ENCODE measurements at regions not wholly inside any gene's neighbourhood (a gene's known extent, or its start where the extent isn't known, plus 50 kb on each side); places are given as distances from the start of the nearest gene placed in this dataset.

DNA sequence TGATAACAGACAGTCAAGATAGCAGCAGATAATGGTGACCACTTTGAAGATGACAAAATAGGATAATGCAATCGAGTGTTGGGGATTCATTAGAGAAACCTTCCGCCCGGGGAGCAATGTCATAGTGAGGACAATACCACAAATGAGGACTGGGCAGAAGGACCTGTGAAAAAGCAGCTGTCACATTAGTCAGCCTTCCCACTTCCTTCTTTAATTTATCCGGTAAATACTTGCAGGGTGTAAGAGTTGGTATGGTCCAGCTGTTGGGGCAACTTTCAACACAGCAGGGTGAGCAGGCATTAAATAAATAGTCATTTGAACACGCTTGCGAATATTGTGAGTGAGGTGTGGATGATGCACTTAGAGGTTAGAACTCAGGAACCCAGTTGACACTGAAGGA, 132.5 kb upstream of the KIRREL3 start:
- no peak for DNase-seq (ENCODE audit: low spot score)

DNA sequence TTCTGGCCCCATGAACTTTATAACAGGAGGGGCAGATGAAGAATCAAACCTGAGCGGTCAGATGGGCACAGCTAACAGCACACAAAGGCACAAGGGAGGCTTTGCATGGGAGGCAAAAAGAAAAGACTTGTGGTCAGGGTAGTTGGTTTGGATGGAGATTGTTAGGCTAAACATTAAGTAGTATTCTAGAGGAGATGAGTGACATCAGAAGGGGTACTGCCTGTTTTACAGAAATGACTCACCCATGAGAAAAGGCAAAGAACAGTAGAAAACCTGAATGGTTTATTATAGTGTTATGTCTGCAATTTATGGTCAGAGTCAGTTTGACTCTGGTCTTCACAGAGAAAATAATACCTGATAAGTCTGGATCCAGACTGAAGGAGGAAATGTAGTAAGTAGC, 129.8 kb upstream of the KIRREL3 start:
- DNase-seq (ENCODE audit: low spot score): no peak

DNA sequence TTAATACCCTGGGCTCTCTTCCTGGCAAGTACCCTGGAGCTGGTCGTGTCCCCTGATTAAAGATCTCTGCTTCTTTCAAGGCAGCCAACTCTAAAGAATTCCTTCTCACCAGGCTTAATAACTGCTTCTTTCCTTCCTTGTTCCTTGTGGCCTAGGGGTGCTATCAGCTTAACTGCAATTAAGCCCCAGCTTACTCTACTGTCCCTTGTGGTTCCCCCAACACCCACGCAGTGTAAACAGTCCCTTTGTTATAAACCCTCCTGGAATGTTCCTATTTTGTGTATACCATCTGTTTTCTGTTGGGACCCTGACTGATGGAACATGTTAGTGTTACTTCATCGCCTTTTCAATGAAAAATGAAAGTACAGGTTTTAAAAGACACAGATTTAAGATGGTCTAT, 126.4 kb upstream of the KIRREL3 start:
- DNase-seq (ENCODE audit: low spot score): no peak

DNA sequence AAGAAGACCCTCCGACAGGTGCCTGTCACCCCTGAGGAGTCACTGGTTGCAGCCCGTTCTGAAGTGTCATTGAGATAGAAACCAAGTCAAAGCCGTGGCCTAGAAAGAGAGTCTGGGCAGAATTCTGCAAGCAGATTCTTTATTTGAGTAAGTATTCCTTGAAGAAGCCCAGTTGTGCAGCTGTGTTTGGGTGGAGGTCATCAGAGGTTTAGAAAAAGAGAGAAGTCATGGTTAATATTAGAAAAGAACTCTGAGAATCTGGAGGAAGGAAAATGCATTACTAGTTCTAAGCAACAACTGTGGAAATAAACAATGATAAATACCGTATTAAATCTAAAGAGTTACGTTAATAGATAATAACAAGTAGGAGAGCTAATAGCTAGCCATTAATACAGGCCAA, 118.8 kb upstream of the KIRREL3 start:
- no peak for DNase-seq (ENCODE audit: low spot score)

DNA sequence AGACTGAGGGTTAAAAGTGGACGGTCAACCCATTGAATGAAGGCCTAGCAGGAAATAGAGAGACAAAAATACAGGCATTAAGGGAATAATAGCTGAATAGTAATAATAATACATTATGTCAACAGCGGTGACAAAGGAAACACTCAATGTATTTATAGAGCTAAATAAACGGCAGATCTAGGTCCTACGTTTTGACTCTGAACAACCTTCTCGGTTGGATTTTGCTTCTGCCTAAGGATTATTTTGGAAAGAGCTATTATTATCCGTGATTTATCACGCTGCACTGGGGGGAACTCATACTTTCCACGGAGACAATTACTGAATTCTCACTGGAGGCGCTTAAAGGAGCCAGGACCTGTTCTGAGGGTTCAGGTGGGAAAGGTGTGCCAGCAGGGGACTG, 118.2 kb upstream of the KIRREL3 start:
- DNase-seq (ENCODE audit: low spot score): no peak

DNA sequence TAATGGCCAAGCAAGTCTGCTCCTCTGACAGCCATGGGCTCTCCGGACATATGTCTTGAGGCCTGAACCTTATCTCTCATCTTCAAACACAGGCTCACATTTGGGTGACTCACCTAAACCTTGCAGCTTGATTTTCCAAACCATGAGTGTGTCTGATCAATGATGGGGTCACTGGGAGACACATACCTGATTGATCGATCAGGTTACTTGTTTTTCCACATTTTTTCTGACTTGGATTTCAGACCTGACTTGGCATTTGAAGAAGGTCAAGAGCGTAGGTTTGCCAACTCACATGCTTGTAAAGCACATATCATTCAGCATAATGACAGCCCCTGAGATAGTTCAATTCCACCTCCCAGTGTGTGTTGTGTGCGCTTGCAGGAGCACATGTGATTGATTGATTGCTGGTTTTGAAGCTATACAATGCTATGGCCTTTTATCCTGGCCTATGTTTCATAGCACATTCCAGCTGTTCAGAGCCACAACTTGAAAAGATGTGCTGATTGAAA, 116.7 kb upstream of the KIRREL3 start:
- DNase-seq (ENCODE audit: low spot score): no peak

DNA sequence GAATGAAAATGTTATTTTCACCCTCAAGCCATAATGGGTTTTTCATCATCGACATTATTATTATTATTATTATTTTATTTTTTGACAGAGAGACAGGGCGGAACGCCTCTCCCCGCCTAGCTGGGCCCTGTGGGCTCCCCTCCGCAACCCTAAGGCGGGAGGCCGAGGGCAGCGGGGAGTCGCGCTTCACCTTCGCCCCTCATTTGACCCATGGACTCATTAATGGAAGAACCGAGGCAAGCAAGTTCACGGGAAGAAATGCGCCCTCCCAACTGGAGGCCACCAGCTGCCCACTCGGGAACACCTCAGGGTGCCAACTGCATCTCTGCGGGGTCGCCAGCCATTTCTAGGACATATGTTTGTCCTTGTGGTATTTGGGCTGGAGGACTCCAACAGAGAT, 115.3 kb upstream of the KIRREL3 start:
- no peak for DNase-seq (ENCODE audit: low spot score)

DNA sequence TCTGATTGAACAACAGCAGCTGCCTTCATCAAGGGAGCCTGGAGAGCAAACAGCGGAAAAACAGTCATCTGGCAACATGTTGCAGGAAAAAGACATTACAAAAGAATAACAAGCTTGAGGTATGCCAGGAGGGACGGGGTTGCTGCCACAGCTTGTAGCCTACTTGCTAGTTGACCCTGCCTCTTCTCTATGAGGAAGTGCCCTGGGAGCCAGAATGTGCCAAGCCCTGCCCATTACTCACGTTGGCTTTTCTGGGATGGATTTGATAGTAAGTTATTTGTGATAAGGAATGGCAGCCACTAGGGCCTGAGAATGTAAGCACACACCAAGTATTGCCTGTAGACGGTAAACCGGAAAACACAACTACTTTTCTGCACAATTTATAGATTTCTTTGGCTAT, 113.5 kb upstream of the KIRREL3 start:
- DNase-seq (ENCODE audit: low spot score): no peak

DNA sequence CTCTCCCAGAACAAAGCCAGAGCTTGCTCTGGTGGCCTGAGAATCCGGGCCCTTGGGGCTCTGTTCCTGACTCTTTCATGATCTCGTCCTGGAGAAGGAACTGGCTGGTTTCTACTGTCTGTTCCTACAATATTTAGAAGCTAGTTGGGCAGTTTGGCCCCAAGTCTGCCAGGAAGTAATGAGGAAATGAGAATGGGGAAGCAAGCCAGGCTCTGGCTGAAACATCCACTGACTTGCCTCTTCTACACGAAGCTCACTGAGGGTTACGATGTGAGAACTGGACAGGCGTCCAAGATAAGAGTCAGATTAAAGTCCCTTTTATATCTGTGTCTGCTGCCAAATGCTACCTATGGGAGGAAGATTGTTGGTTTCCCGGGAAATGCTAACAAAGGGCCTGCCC, 110.0 kb upstream of the KIRREL3 start:
- DNase-seq (ENCODE audit: low spot score): no peak

DNA sequence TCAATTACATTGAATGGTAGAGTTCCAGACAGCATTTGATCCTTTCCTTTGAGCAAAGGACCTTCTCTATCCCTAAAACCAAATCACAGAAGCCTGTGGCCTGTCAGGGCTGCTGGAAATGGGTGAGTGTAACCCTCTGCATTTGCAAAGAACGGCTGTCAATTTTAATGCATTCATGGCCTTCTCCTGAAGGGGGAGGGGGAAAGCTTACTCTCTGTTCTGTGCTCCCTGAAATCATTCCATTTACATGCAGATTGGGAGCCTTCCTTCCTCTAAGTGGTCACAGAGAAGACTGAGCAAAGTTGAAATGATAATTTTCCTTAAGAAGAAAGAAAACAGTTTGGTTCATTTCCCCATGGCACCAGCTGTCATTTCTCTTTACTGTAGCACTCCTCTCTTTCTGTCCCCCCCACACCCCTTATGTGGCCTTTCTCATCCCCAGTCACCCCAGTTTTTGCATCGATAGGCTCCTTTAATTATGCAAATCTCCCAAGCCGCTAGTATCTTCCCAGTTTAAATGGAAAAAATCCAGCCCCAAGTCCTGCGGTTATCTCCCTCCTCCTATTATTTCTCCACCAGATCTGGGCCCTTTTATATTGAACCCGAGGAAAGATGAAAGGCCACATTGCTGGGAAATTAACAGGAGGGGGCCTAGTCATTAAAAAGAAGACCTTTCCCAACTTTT, 109.4 kb upstream of the KIRREL3 start:
- no peak for DNase-seq (ENCODE audit: low spot score)

DNA sequence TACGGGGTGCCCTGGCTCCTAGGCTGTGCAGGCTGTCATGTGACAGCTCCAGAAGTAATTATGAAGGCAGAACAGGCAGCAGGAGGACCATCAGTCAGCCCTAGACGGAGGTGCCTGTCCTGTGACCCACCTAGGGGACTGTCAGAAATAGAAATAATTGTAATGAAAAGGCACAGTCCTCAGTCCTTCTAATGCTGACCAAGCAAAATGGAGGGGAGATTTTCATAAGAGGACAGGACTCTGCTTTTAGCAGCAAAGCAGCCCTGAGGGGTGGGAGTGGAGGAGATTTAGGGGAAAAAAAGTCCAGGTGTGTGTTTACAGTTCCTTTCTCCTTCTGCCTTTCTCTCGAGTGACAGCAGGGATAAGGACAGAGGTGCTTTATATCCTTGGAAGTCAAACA, 108.3 kb upstream of the KIRREL3 start:
- no peak for DNase-seq (ENCODE audit: low spot score)

DNA sequence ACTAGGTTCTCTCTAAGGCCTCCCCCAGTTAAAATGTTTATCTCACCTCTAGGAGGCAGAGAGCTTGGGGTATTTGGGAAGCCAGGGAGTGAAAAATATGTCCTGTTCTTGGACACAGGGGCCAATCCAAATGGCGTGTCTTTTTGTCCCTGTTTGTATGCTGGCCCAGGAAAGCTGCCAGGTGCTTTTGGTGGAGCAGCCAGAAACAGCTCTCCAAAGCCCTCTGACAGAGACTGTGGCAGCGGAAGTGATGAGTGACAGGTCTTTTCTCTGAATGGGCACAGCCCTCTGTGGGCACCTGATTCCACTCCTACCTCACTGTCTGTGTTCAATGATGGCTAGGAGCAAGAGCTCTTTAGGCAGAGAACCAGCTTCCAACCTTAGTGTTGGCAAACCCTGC, 106.4 kb upstream of the KIRREL3 start:
- no peak for DNase-seq (ENCODE audit: low spot score)

DNA sequence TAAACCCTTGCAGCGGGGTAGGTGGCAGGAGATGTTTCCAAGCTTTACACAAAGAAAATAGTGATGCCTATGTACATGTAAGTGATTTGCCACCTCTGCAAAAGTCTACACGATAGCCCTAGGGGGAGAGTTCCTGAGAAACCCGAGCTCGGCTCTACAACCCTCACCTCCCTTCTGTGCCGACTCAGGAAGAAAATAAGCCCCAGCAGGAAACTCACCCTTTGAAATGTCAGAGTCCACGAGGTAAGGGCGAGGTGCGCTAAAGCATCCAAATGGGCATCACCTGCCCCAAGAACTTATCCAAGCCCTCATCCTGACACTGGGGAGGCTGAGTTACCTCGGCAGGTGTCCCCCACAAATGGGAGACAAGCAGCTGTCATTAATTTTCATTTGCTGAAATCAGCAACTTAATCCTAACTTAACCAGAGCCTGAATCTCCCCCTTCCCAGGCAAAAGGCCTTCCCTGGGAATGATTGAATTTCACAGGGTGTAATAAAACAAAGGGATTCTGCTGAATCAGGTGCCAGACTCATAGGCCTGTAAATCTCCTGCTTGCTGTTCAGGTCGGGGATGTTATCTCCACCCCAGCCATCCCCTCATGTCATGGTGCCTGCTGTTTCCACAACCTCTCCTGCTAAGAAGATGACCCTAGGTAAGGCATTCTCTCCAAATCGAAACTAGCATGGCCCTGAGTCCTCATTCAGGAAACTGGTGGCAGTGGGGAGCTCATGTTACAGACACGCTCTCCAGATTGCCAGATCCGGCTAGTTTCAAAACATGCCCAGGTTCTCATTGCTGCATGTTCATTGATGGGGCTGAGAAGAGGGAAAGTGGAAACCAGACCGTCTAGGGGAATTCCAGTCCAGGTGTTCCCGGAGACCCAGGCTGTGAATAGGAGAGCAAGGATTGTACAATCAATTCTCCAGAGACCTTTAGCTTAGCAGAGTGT, 105.3 kb upstream of the KIRREL3 start:
- peak; percentile 62 for DNase-seq (ENCODE audit: low spot score)

DNA sequence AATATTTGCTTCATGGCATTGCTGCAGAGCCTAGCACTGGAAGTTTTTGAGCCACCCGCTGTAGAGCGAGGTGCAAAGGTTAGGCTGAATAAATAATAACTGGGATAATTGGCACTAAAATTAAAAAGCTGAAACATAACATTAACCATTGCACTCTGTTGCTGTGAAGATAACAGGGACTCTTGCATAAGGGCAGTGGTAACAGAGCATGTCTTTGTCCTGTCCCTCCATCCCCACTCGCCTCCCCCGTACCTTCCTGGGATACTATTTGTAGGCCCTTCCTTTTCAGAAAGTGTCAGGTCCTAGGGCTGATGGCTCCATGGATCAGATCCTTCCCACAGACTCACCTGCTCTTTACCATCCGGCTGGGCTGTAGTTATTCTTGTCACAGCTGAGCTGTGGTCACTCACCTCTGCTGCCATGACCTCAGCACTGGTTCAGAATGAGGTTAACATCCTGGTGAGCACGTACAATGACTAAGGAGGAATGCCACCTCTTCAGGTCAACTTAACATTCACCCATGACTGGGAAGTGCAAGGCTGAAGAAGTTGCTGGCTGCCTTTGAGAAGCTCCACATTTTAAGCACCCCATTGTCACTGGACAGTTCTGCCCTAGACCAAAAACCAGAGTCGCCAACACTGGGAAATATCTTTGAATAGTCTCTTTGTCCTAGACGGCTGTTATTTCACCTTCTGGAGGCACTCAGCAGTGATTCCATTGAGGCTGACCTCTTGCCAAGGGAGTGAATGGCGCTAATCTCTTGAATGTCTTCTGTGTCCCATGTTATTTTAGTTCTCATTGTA, 103.2 kb upstream of the KIRREL3 start:
- DNase-seq (ENCODE audit: low spot score): no peak

DNA sequence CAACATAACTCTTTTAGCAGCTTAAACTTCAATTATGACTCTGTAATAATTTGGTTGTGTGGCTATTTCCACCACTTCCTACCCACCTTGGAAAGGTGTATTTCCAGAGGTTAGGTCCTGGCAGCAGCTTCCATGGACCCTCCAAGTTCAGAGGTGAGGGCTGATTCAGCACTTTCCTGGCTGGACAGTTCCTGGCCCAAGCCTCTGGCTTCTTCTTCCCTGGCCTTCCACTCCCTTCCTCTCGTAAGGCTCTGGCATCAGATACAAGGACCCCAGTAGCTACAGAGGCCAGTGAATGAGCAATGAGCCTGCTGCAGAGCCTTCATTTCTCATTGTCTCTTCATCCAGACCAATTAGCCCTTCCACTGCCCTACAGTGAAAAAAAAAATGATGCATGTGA, 98.1 kb upstream of the KIRREL3 start:
- DNase-seq (ENCODE audit: low spot score): no peak

DNA sequence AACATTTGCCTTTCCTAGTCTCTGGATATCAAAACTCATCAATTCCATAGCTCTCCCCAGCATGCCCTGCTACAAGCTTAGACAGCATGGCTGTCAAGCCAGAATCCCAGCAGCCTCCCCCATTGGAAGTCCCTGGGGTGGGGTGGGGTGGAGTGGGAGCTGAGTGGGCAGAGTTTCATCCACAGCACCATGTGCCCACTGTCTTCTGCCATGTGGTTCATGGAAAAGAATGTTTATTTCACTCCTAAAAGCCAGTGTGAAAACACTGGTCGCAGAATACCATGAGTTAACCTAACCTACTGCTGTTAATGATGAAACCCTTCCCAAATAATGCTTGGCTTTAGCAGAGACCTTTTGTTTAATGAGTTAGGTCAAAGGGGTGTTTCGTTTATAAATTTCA, 80.2 kb upstream of the KIRREL3 start:
- no peak for DNase-seq (ENCODE audit: low spot score)

DNA sequence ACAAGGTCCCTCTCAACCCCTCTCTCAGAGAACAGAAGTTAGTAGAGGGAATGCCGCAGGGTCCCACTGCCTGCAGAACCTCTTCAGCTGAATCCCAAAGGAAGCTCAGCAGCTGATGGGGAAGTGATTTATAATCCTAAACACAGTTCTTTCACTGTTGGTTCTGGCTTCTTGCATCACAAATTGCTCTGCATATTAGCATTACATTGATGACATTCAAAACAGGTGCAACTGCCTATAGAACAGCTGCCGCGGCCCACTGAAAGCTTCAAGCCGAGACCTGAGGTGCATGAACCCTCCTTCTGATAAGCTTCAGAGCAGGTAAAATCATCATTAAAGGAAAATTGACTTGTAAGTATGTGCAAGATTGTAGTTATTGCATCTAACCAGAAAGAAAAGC, 75.2 kb upstream of the KIRREL3 start:
- no peak for DNase-seq (ENCODE audit: low spot score)

DNA sequence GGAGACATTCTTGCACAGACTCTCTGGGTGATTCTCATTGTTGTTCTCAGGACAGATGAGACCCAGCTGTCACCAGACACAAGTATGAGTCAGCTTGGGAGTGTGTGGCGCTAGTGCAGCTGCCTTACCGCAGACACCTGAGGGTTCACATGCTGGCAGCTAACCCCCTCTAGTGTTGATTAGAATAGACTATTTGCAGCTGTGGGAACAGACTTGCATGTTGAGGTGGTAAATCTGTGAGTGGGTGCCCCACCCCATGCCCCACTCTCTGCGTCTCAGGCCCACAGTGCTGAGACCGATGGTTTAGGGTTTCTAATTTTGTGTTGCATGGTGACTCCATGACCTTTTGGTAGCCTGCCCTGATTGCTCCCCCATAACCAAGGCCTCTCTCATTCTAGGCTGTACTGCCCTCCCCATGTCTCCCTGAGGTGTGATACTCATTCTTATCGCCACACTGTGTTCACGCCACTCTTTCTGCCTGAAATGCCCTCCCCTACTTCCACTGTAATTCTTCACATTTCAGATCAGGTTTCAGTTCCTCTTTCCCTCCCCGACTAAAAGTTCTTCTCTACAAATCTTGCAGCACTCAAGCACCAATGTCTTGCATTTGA, 73.7 kb upstream of the KIRREL3 start:
- DNase-seq (ENCODE audit: low spot score): peak; percentile 86

DNA sequence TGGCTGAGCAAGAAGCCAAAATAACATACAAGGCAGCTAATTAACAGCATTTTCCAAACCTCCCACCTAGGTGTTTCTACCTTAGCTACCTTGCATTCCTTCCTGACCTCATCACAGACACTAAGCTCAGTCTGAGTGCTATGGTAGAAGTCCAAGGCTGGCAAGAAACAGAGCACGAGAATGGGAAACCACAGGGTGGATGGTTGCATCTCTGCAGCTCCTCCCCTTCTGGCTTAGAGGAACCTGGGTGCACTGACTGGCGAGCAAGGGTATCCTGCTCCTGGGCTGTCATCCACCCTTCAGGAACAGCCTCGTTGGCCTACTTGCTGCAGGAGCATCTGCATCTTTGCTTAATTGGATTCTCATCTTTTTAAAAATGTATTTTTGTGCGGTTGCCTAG, 73.1 kb upstream of the KIRREL3 start:
- no peak for DNase-seq (ENCODE audit: low spot score)

DNA sequence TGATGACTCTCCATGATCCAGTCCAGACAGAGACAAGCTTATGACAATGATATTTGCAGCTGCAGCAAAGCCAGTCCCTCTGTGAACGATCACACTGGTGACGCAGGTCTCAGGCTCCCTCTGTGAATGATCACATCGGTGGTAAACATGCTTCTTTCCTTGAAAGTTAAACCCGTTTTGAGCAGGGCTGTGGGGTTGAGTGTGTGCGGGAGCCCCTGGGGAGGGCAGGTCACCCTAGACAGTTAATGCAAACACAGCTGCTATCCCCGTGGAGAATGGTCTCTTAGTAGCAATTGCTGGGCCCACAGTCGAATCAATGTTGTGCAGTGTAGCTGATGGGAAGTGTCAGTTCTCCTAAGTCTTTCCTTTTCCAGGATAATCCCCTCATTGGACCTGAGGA, 71.0 kb upstream of the KIRREL3 start:
- no peak for DNase-seq (ENCODE audit: low spot score)

DNA sequence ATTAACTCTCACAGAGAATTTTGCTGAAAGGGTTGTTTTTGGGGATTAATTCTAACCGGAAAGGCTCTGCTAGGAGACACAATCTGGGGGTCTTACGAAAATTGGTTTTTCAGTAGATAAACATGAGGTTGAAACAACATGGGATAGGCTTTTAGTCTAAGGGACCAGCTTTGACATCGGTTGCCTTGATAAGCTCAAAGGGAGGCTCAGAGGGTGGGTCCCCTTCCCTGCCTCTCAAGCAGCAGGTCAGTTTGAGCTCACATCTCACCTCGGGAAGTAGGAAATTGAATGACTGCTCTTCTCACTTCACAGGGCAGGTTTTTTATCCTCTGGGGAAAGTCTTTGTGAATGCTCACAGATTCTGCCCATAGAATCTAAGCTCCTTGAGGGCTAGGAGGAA, 70.2 kb upstream of the KIRREL3 start:
- DNase-seq (ENCODE audit: low spot score): no peak

Measured in SW480 (cell line).